ENCODE measurements at regions not wholly inside any gene's neighbourhood (a gene's known extent, or its start where the extent isn't known, plus 50 kb on each side); places are given as distances from the start of the nearest gene placed in this dataset.

- Histone ChIP-seq H3K4me3 (replicated peaks in 1 of 3) (no peak overlapping the region), H3K36me3 (no peaks in the 10 kb centered on the region), H3K27ac (no peak overlapping the region), H3K9me3 (no peaks in the 10 kb centered on the region), H3K4me1 (no peaks in the 10 kb centered on the region), H3K27me3 (no peaks in the 10 kb centered on the region)
- TF ChIP-seq POLR2A (IDR thresholded peaks at IDR 0.05): no peak
- TF ChIP-seq CTCF (IDR thresholded peaks at IDR 0.05): no peak
- intact Hi-C loops (cut with DNase I): no loop called here
- DNase-seq: no peak
Observed at GRCh38 chr1:188365874-188366273, 1537.1 kb downstream of the PLA2G4A start.

GRCh38 chr1:188367661-188368060, 1538.9 kb downstream of the PLA2G4A start:
- Histone ChIP-seq H3K27ac (no peak overlapping the region), H3K4me3 (replicated peaks in 1 of 3) (no peak overlapping the region), H3K36me3 (no peaks in the 10 kb centered on the region), H3K4me1 (no peaks in the 10 kb centered on the region), H3K27me3 (no peaks in the 10 kb centered on the region), H3K9me3 (no peaks in the 10 kb centered on the region)
- 65 to 69% methylated on average over 2 of the region's 2 CpGs for WGBS, 2 donors
- intact Hi-C loops (cut with DNase I): no loop called here
- no peak for DNase-seq
- no peak for TF ChIP-seq POLR2A (IDR thresholded peaks at IDR 0.05)
- TF ChIP-seq CTCF (IDR thresholded peaks at IDR 0.05): no peak

- Histone ChIP-seq H3K27ac (no peak overlapping the region), H3K4me3 (replicated peaks in 1 of 3) (no peak overlapping the region), H3K9me3 (no peaks in the 10 kb centered on the region), H3K27me3 (no peaks in the 10 kb centered on the region), H3K36me3 (no peaks in the 10 kb centered on the region), H3K4me1 (no peaks in the 10 kb centered on the region)
- TF ChIP-seq CTCF (IDR thresholded peaks at IDR 0.05) (no peak), POLR2A (IDR thresholded peaks at IDR 0.05) (no peak)
- WGBS, 2 donors: 70 to 73% methylated on average over 1 of the region's 1 CpG
- intact Hi-C loops (cut with DNase I): no loop called here
- no peak for DNase-seq
Observed at GRCh38 chr1:188371295-188371806, 1542.6 kb downstream of the PLA2G4A start.

- no peaks in the 10 kb centered on the region for H3K9me3 ChIP-seq
- no peaks in the 10 kb centered on the region for H3K4me1 ChIP-seq
- H3K4me3 ChIP-seq (replicated peaks in 1 of 3): no peak overlapping the region
- no peaks in the 10 kb centered on the region for H3K27me3 ChIP-seq
- TF ChIP-seq CTCF (IDR thresholded peaks at IDR 0.05) (no peak), POLR2A (IDR thresholded peaks at IDR 0.05) (no peak)
- intact Hi-C loops (cut with DNase I): no loop called here
- WGBS, 2 donors: 90 to 92% methylated on average over 2 of the region's 2 CpGs
- DNase-seq: no peak
- H3K36me3 ChIP-seq: no peaks in the 10 kb centered on the region
- no peak overlapping the region for H3K27ac ChIP-seq
Observed at GRCh38 chr1:188372821-188373220, 1544.1 kb downstream of the PLA2G4A start.

GRCh38 chr1:188382851-188383250, 1554.1 kb downstream of the PLA2G4A start:
- no peak for DNase-seq
- H3K4me3 ChIP-seq (replicated peaks in 1 of 3): no peak overlapping the region
- no peaks in the 10 kb centered on the region for H3K4me1 ChIP-seq
- 90 to 93% methylated on average over 2 of the region's 2 CpGs for WGBS, 2 donors
- H3K9me3 ChIP-seq: no peaks in the 10 kb centered on the region
- H3K27me3 ChIP-seq: no peaks in the 10 kb centered on the region
- H3K36me3 ChIP-seq: no peaks in the 10 kb centered on the region
- no peak overlapping the region for H3K27ac ChIP-seq
- TF ChIP-seq POLR2A (IDR thresholded peaks at IDR 0.05): no peak
- TF ChIP-seq CTCF (IDR thresholded peaks at IDR 0.05): no peak
- intact Hi-C loops (cut with DNase I): no loop called here
